ENCODE measurements at regions not wholly inside any gene's neighbourhood (a gene's known extent, or its start where the extent isn't known, plus 50 kb on each side); places are given as distances from the start of the nearest gene placed in this dataset.
A peak's percentile ranks its signal among the peaks of the same experiment; 100 is the strongest.

DNA sequence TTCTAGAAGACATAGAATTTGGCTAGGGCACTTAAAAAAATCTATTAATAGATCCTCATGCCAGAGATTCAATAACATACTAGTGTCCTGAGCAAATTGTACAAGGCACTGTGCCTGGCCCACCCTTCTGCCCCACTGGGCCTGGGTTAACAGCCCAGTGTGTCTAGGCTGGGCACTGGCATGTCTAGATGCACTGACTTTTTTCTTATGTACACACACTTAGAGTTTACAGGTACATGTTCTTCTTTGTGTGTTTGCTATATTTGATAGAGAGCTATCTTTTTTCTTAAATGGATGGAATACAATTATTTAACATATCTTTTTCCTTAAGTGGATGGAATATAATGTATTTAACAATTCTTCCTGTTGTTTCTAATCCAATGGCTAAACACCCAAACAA, 241.5 kb downstream of the AUH start:
- TF ChIP-seq, protein P1, sequence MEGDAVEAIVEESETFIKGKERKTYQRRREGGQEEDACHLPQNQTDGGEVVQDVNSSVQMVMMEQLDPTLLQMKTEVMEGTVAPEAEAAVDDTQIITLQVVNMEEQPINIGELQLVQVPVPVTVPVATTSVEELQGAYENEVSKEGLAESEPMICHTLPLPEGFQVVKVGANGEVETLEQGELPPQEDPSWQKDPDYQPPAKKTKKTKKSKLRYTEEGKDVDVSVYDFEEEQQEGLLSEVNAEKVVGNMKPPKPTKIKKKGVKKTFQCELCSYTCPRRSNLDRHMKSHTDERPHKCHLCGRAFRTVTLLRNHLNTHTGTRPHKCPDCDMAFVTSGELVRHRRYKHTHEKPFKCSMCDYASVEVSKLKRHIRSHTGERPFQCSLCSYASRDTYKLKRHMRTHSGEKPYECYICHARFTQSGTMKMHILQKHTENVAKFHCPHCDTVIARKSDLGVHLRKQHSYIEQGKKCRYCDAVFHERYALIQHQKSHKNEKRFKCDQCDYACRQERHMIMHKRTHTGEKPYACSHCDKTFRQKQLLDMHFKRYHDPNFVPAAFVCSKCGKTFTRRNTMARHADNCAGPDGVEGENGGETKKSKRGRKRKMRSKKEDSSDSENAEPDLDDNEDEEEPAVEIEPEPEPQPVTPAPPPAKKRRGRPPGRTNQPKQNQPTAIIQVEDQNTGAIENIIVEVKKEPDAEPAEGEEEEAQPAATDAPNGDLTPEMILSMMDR (conservative IDR thresholded peaks at IDR 0.05), result no peak
- peak overlapping the region; percentile 59 for H3K27ac ChIP-seq

DNA sequence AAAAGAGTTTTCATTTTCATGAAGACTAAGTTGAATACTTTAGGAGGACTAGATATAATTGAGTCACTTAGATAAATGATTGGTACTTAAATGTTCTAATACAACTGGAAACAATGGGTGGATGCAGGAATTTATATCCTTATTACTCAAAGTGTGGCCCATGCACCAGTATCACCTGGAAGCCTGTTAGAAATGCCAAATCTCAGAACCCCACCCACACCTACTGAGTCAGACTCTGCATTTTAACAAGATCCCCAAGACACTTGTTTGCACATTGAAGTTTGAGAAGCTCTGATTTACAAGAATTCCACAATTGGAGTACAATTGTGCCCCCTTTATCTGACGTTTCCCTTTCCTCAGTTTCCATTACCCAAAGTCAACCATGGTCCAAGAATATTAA, 239.0 kb downstream of the AUH start:
- no peak overlapping the region for H3K27ac ChIP-seq
- TF ChIP-seq, protein P1 (conservative IDR thresholded peaks at IDR 0.05), result no peak

GRCh38 chr9:91126761-91127445, 234.8 kb downstream of the AUH start:
- TF ChIP-seq, protein P1 (conservative IDR thresholded peaks at IDR 0.05), result no peak

GRCh38 chr9:91127653-91128052, 234.1 kb downstream of the AUH start:
- TF ChIP-seq, protein P1 (conservative IDR thresholded peaks at IDR 0.05), result no peak
- no peak overlapping the region for H3K27ac ChIP-seq

More at GRCh38 chr9:91126761-91127445, 234.8 kb downstream of the AUH start:
- no peak overlapping the region for H3K27ac ChIP-seq

DNA sequence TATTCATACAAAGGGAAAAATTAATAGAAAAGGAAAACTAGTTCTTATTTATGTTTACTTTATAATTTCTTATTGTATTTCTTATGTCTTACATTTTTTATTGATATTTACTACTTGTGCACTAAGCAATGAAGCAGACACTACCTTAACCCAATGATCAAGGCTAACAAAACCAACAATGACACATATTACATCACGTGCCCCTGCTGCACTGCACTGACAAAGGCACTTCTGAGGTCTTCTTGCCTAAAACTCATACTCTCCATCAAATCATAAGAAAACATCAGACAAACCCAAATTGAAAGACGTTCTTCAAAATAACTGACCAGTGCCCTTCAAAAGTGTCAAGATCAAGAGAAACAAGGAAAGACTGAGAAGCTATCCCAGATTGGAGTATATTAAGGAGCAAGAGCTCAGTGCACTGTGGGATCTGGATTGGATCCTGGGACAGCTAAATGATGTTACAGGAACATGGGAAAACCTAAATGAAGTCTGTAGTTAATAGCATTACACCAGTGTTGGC, 230.9 kb downstream of the AUH start:
- TF ChIP-seq, protein P1 (conservative IDR thresholded peaks at IDR 0.05), result no peak

GRCh38 chr9:91131433-91131839, 230.3 kb downstream of the AUH start:
- TF ChIP-seq, protein P1 (conservative IDR thresholded peaks at IDR 0.05), result no peak
- no peak overlapping the region for H3K27ac ChIP-seq

More for the DNA sequence above, 230.9 kb downstream of the AUH start:
- H3K27ac ChIP-seq, result no peak overlapping the region

DNA sequence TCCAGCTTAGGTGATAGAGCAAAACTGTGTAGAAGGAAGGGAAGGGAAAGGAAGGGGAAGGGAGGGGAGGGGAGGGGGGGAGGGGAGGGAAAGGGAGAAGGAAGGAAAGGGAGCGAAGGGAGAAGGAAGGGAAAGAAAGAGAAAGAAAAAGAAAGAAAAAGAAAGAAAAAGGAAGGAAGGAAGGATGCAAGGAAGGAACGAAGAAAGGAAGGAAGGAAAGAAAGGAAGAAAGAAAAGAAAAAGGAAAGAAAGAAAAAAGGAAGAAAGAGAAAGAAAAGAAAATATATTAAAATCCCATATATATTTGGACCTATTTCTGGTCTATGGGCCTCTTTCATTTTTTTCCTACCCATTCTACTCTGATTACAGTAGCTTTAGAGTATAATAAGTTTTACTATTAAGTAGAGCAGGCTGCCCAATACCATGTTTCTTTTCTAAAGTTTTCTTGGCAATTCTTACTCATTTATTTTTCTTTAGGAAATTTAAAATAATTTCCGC, 229.1 kb downstream of the AUH start:
- TF ChIP-seq, protein P1 (conservative IDR thresholded peaks at IDR 0.05), result no peak
- H3K27ac ChIP-seq, result no peak overlapping the region
